ENCODE measurements at regions not wholly inside any gene's neighbourhood (a gene's known extent, or its start where the extent isn't known, plus 50 kb on each side); places are given as distances from the start of the nearest gene placed in this dataset.
A peak's percentile ranks its signal among the peaks of the same experiment; 100 is the strongest.

GRCh38 chr20:51093240-51093763 is 70.4 kb upstream of the KCNG1 start:
- H3K4me3 ChIP-seq, result no peak overlapping the region
- no peak overlapping the region for H3K9ac ChIP-seq (ENCODE audit: insufficient read depth in 1 of 2, low read depth in 2 of 2, low read length in 2 of 2)
- POLR2A ChIA-PET, result no interaction called here
- ATAC-seq (peak; percentile 61), FAIRE-seq (no peak), DNase-seq (ENCODE audit: extremely low read depth in 1 of 4, low spot score in 3 of 4) (peak in 1 of 4 experiments; percentile 5)
- H3K9me1 ChIP-seq (ENCODE audit: control insufficient read depth, insufficient read depth, low read length), result no peaks in the 10 kb centered on the region
- peaks cover 18 to 34% of the 10 kb centered on the region in 2 experiments for H3K27me3 ChIP-seq (ENCODE audit: control insufficient read depth in 2 of 2, insufficient read depth in 2 of 2, low read length in 2 of 2)
- H4K20me1 ChIP-seq (replicated peaks; ENCODE audit: control insufficient read depth, insufficient read depth, low read length), result no peaks in the 10 kb centered on the region
- no peaks in the 10 kb centered on the region; a peak in 2 of 5 replicates for H3K4me1 ChIP-seq (replicated peaks in 1 of 2; ENCODE audit: control insufficient read depth in 2 of 2, insufficient read depth in 2 of 2, low read length in 2 of 2)
- BruUV-seq (replicated peaks), result no TSS peak
- intact Hi-C loops (cut with micrococcal nuclease) (no loop called here), in situ Hi-C loops (cut with MboI) (no loop called here)
- no peak overlapping the region for H2AFZ ChIP-seq (ENCODE audit: low read depth, low read length)
- CTCF ChIA-PET (ENCODE audit: low intra/inter-chr PET ratio), result no interaction called here
- H3K4me2 ChIP-seq (ENCODE audit: insufficient read depth, low read length), result no peak overlapping the region
- WGBS (ENCODE audit: insufficient coverage, low coverage, missing lambda C conversion rate), result 0% methylated on average over 7 of the region's 7 CpGs
- H3K9me3 ChIP-seq (replicated peaks; ENCODE audit: control insufficient read depth, insufficient read depth, low read depth, low read length), result no peaks in the 10 kb centered on the region
- no peak overlapping the region for H3K27ac ChIP-seq (ENCODE audit: extremely low read depth, low read depth, low read length)
- H3K79me2 ChIP-seq (ENCODE audit: control insufficient read depth, insufficient read depth, low read length), result no peaks in the 10 kb centered on the region
- no peaks in the 10 kb centered on the region for H3K36me3 ChIP-seq (ENCODE audit: control insufficient read depth, insufficient read depth, low read length)
- TF ChIP-seq CSDE1 (IDR thresholded peaks at IDR 0.05) (no peak), PML (IDR thresholded peaks at IDR 0.05; ENCODE audit: low read length) (no peak), SMAD1 (IDR thresholded peaks at IDR 0.05; ENCODE audit: low read depth, low read length, partially characterized antibody) (no peak), MYC (IDR thresholded peaks at IDR 0.05; ENCODE audit: low read depth, low read length) (no peak), MYC (CRISPR knock-in tag; IDR thresholded peaks at IDR 0.05; ENCODE audit: borderline replicate concordance, low read depth) (no peak), ATF4 (CRISPR knock-in tag; IDR thresholded peaks at IDR 0.05) (0 out of 2 replicates have a peak, but pooled peaks have one; percentile 35), BCOR (IDR thresholded peaks at IDR 0.05) (no peak), MAX (CRISPR knock-in tag; IDR thresholded peaks at IDR 0.05) (no peak), ARID4B (CRISPR knock-in tag; IDR thresholded peaks at IDR 0.05) (no peak), DMBX1 (CRISPR knock-in tag; IDR thresholded peaks at IDR 0.05; ENCODE audit: borderline replicate concordance) (no peak), CGGBP1 (CRISPR knock-in tag; IDR thresholded peaks at IDR 0.05) (no peak), ESRRB (CRISPR knock-in tag; IDR thresholded peaks at IDR 0.05; ENCODE audit: borderline replicate concordance) (no peak), PBX2 (CRISPR knock-in tag; IDR thresholded peaks at IDR 0.05; ENCODE audit: low read depth) (no peak), PBX2 (tag; conservative IDR thresholded peaks at IDR 0.05; ENCODE audit: low read depth) (no peak), NCOA1 (IDR thresholded peaks at IDR 0.05; ENCODE audit: low read depth) (no peak), ZNF175 (CRISPR knock-in tag; IDR thresholded peaks at IDR 0.05; ENCODE audit: low read depth) (peak; percentile 82; the same call in 1 of the 2 replicates)

Data from K562 (cell line).